Adrenal gland (tissue), 9 donors: ENCODE measurements at regions not wholly inside any gene's neighbourhood (a gene's known extent, or its start where the extent isn't known, plus 50 kb on each side); places are given as distances from the start of the nearest gene placed in this dataset.

ENCODE experiments used
- DNase-seq, 7 donors: peaks; one replicate each; pipeline ENCODE4 v3.0.0-alpha.2; 2019 to 2020
- H3K27ac ChIP-seq, 5 donors: fragments of 200-600 bp; sonication (generic) in 4 of 5; 1 replicate in 3 of 5; 2 replicates in 2 of 5; pipeline versions ENCODE4 v1.5.1 to v1.8.0; 2016 to 2020; ENCODE audit warnings: mild to moderate bottlenecking in 1 of 5
- H3K27me3 ChIP-seq: fragments of 200-600 bp; 2 replicates; pipeline ENCODE4 v1.8.0; 2021
- H3K36me3 ChIP-seq, 2 donors: fragments of 200-600 bp; replicated peaks in 1 of 2; 1 replicate in 1 of 2; 2 replicates in 1 of 2; pipeline versions ENCODE4 v1.5.1 to v1.8.0; 2018 to 2022
- H3K4me1 ChIP-seq, 2 donors: fragments of 200-600 bp; replicated peaks in 1 of 2; 1 replicate in 1 of 2; 2 replicates in 1 of 2; pipeline versions ENCODE4 v1.5.1 to v1.8.0; 2018 to 2021
- H3K4me3 ChIP-seq, 4 donors: fragments of 200-600 bp; sonication (generic) in 3 of 4; one replicate each; pipeline ENCODE4 v1.5.1; 2016 to 2018
- H3K9me3 ChIP-seq, 3 donors: fragments of 200-600 bp; sonication (generic) in 1 of 3; replicated peaks in 1 of 3; 1 replicate in 2 of 3; 2 replicates in 1 of 3; pipeline versions ENCODE4 v1.5.1 to v1.8.0; 2016 to 2021
- POLR2A ChIP-seq, 2 donors: fragments of 450-650 bp; IDR thresholded peaks; one replicate each; pipeline ENCODE4 v1.6.1; 2017; ENCODE audit warnings: antibody characterized with exemption in 2 of 2, mild to moderate bottlenecking in 2 of 2, moderate library complexity in 1 of 2
- WGBS, 4 donors: extraction: QIAGEN DNeasy Blood & Tissue Kit in 2 of 4; methylation state at CpG; one replicate each; pipeline versions ENCODE4 v1.1.5 to v1.1.7; 2013 to 2017; 5-methylcytosine and 5-hydroxymethylcytosine counted together
- intact Hi-C, 2 donors: fragments of 100-400 bp; cut with DNase I; formaldehyde crosslinking; loops; one replicate each; pipeline versions ENCODE4 v1.14.1 to v1.15.0; 2022 to 2023
- TF ChIP-seq, protein P1 (sequence below), 6 experiments: fragments of 450-650 bp in 4 of 6; fragments of 200-600 bp in 2 of 6; sonication (generic) in 1 of 6; IDR thresholded peaks; 1 replicate in 5 of 6; 2 replicates in 1 of 6; pipeline versions ENCODE4 v1.5.1 to v1.8.0; 2016 to 2021; ENCODE audit warnings: antibody characterized with exemption in 6 of 6, mild to moderate bottlenecking in 2 of 6, moderate library complexity in 1 of 6
- donor health status: healthy with polysubstance abuse.
- donor health status: Bipolar disorder and iron deficiency.
- donor health status: DM: yes; HTN: yes; CAD: no.
- donor health status: DM: no; HTN: no; CAD: no.
- donor health status: DM: no; HTN: no; CAD: no.

DNA sequence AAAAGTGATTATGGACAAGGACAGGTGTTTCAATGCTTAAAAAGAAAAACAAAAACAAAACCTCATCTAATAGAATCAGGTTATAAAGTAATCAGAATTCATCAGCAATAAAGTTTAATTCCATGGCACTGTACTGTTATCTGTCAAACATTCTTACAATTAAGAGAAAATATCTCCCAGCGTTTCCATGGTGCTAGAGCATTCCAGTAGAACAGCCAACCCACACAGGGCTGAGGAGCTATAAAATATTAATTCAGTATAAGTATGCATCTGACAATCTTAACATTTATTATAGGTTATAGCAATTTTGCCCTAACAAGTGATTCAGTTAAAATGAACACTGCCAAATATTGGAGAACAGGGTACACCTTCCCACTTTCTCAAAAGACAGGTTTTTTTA is 128.7 kb upstream of the DEPDC1 start:
- Histone ChIP-seq H3K4me1 (no peaks in the 10 kb centered on the region), H3K27ac (no peak overlapping the region), H3K36me3 (no peaks in the 10 kb centered on the region), H3K27me3 (no peaks in the 10 kb centered on the region), H3K4me3 (no peak overlapping the region), H3K9me3 (no peaks in the 10 kb centered on the region)
- intact Hi-C loops: no loop called here
- 65 to 73% (median 69%) methylated on average over 1 of the region's 1 CpG for WGBS, 4 donors
- TF ChIP-seq POLR2A (IDR thresholded peaks at IDR 0.05): no peak
- TF ChIP-seq, protein P1, sequence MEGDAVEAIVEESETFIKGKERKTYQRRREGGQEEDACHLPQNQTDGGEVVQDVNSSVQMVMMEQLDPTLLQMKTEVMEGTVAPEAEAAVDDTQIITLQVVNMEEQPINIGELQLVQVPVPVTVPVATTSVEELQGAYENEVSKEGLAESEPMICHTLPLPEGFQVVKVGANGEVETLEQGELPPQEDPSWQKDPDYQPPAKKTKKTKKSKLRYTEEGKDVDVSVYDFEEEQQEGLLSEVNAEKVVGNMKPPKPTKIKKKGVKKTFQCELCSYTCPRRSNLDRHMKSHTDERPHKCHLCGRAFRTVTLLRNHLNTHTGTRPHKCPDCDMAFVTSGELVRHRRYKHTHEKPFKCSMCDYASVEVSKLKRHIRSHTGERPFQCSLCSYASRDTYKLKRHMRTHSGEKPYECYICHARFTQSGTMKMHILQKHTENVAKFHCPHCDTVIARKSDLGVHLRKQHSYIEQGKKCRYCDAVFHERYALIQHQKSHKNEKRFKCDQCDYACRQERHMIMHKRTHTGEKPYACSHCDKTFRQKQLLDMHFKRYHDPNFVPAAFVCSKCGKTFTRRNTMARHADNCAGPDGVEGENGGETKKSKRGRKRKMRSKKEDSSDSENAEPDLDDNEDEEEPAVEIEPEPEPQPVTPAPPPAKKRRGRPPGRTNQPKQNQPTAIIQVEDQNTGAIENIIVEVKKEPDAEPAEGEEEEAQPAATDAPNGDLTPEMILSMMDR (IDR thresholded peaks at IDR 0.05): no peak
- DNase-seq: no peak

DNA sequence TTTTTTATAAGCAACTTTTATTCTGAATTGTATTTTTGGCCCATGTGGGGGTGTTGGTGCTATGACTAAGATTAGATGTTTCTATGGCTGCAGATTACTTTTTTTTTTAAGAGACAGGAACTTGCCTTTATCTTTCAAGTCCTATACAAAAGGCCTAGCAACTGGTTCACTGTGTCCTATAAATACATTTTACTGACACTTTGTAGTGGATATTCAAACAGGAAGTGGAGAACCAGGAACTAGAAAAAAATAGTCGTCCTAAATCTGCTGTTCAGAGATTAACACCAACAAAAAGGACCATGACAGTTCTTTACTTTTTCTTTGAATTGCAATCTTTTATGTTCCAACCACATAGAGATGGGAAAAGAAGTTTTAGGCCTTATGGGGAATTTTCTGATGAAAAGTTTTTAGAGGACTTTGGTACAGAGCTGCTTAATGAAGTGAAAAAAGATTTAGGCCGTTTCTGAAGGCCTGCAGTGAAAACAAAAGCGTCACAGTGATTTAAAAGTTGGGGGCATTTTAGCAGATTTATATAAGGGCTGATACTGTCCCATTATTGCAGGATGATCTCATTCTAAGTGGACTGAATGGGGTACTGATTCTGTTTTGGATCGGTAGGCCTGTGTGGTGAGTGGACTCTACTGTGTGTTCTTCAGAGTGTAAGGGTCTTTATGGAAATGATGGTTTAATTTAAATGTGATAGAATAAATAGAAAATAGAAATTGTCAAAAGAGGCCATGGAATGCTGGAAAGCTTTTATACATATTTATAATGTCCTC is 136.4 kb upstream of the DEPDC1 start:
- Histone ChIP-seq H3K27me3 (no peaks in the 10 kb centered on the region), H3K4me1 (no peaks in the 10 kb centered on the region), H3K9me3 (no peaks in the 10 kb centered on the region), H3K36me3 (no peaks in the 10 kb centered on the region), H3K27ac (no peak overlapping the region), H3K4me3 (no peak overlapping the region)
- intact Hi-C loops: no loop called here
- 71 to 79% (median 77%) methylated on average over 4 of the region's 4 CpGs for WGBS, 4 donors
- no peak for DNase-seq
- no peak for TF ChIP-seq POLR2A (IDR thresholded peaks at IDR 0.05)
- TF ChIP-seq, protein P1 (IDR thresholded peaks at IDR 0.05): no peak

DNA sequence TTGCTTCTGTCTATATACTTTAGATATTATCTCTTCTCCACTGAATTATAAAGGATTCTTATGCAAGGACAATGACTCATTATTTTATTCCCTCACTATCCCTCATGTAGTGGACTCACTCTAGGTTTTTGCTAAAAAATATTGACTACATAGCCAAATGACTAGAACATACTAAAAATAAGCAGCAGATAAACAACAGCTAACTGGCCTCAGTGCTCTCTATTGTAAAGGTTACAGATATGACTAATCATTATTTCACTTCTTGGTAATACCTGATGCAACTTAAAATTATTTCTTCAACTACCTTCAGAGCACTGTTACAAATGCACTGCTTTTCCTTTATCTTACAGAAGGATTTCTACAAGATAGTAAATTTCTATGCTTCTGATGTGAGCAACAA is 147.6 kb upstream of the DEPDC1 start:
- DNase-seq: no peak
- TF ChIP-seq, protein P1 (IDR thresholded peaks at IDR 0.05): no peak
- no peak for TF ChIP-seq POLR2A (IDR thresholded peaks at IDR 0.05)
- intact Hi-C loops: no loop called here

DNA sequence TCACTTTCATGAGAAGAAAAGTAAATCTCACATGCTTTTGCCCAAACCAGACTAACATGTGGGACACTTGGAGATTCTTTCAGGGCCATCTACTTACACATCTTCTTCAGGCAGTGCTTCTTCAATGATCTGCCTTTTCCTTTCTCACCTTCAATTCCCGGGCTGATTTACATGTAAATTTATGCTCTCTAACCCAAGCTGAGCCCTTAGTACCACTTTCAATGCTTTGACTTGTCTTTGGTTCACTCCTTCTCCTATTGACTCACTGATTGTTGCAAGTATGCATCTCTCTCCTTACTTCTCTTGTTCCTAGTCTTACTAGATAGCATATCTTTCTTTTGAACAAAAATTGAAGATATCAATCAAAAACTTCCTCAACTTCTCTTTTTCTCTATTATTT is 154.2 kb upstream of the DEPDC1 start:
- no peaks in the 10 kb centered on the region for H3K27me3 ChIP-seq

More for the DNA sequence above, 147.6 kb upstream of the DEPDC1 start:
- Histone ChIP-seq H3K27me3 (no peaks in the 10 kb centered on the region), H3K9me3 (no peaks in the 10 kb centered on the region), H3K4me1 (no peaks in the 10 kb centered on the region), H3K36me3 (no peaks in the 10 kb centered on the region), H3K4me3 (no peak overlapping the region), H3K27ac (no peak overlapping the region)

DNA sequence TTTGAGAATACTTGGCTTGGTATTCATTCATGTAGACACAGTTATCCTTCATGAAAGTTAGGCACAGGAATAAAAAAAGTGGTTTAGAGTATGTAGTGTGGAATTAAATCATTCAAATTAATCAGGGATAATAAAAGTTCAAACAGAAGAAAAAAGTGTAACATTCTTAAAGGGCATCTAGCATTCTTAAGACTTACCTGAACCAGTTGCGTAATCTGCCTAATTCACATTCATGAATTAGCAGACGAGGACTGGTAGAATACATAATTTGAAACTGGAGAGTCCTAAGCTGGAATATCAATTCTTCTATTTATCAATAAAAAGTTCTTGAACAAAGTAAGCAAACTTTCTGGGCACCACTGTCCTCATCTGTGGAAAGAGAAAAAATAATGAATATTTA is 157.0 kb upstream of the DEPDC1 start:
- no peaks in the 10 kb centered on the region for H3K27me3 ChIP-seq
- no peak overlapping the region for H3K27ac ChIP-seq
- TF ChIP-seq, protein P1 (IDR thresholded peaks at IDR 0.05): no peak
- H3K9me3 ChIP-seq: peaks cover 0 to 5% (median 0%) of the 10 kb centered on the region in 3 donors
- DNase-seq: no peak
- WGBS, 4 donors: 68 to 83% (median 75%) methylated on average over 2 of the region's 2 CpGs
- no peaks in the 10 kb centered on the region for H3K4me1 ChIP-seq
- H3K36me3 ChIP-seq: no peaks in the 10 kb centered on the region
- intact Hi-C loops: no loop called here
- no peak overlapping the region for H3K4me3 ChIP-seq

More for the DNA sequence above, 154.2 kb upstream of the DEPDC1 start:
- Histone ChIP-seq H3K27ac (no peak overlapping the region), H3K9me3 (no peaks in the 10 kb centered on the region), H3K36me3 (no peaks in the 10 kb centered on the region), H3K4me3 (no peak overlapping the region), H3K4me1 (no peaks in the 10 kb centered on the region)
- DNase-seq: no peak
- 31 to 41% (median 35%) methylated on average over 1 of the region's 1 CpG for WGBS, 4 donors
- TF ChIP-seq POLR2A (IDR thresholded peaks at IDR 0.05): no peak
- intact Hi-C loops: no loop called here
